Activated T-cell treated with anti-CD3 and anti-CD28 coated beads, Interleukin-2, amount 50 U/mL, for 24 hours (primary cell): ENCODE measurements at regions not wholly inside any gene's neighbourhood (a gene's known extent, or its start where the extent isn't known, plus 50 kb on each side); places are given as distances from the start of the nearest gene placed in this dataset.
A peak's percentile ranks its signal among the peaks of the same experiment; 100 is the strongest.

Experiments used
- DNase-seq: peaks from one replicate; pipeline ENCODE4 v3.0.0-alpha.2; 2020
- H3K27ac Mint-ChIP-seq: 2 replicates; pipeline ENCODE4 v1.8.0; 2020; ENCODE audit warnings: mild to moderate bottlenecking, mixed read lengths
- H3K27me3 Mint-ChIP-seq: 2 replicates; pipeline ENCODE4 v1.8.0; 2020; ENCODE audit warnings: mixed read lengths
- H3K36me3 Mint-ChIP-seq: 2 replicates; pipeline ENCODE4 v1.8.0; 2020; ENCODE audit warnings: low read depth, mixed read lengths
- H3K4me1 Mint-ChIP-seq: 2 replicates; pipeline ENCODE4 v1.8.0; 2020; ENCODE audit warnings: low read depth, mixed read lengths
- H3K4me3 Mint-ChIP-seq: 2 replicates; pipeline ENCODE4 v1.8.0; 2020; ENCODE audit warnings: mild to moderate bottlenecking, moderate library complexity, mixed read lengths
- H3K9me3 Mint-ChIP-seq: 2 replicates; pipeline ENCODE4 v1.8.0; 2020; ENCODE audit warnings: mixed read lengths

DNA sequence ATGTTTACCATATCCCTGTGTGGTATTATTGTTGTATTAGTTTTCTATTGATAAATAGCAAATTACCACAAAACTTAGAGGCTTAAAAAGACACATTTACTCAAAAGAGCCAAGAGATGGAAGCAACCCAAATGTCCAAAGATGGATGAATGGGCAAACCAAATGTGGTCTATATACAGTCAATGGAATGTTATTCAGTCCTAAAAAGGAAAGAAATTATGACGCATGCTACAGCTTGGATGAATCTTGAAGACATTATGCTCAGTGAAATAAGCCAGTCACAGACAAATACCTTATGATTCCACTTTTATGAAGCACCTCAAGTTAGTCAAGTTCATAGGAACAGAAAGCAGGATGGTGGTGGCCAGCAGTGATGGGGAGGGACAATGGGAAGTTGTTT is 144.7 kb downstream of the QDPR start:
- Mint-ChIP-seq H3K9me3 (peaks cover 4% of the 10 kb centered on the region), H3K27me3 (peaks cover 2% of the 10 kb centered on the region), H3K36me3 (no peaks in the 10 kb centered on the region), H3K4me1 (peaks cover 4% of the 10 kb centered on the region), H3K27ac (no peak overlapping the region), H3K4me3 (no peak overlapping the region)
- DNase-seq = no peak

DNA sequence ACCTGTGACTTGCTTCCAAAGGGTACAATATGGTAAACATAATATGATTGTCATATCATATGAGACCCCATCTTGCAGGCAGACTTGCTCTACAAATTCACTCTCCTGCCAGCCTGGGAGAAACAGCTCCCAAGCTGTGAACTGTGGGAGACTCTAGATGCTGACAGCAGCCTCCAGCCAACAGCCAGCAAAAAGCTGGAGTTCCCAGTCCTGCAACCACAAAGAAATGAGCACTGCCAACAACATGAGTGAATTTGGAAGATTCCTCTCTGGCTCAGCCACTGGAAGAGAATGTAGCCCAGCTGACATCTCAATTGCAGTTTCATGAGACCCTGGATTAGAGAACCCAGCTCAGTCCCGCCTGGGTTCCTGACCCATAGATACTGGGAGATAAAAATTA is 145.4 kb downstream of the QDPR start:
- H3K9me3 Mint-ChIP-seq = peaks cover 4% of the 10 kb centered on the region
- H3K27me3 Mint-ChIP-seq = peaks cover 7% of the 10 kb centered on the region
- no peak overlapping the region for H3K27ac Mint-ChIP-seq
- H3K4me1 Mint-ChIP-seq = peaks cover 6% of the 10 kb centered on the region
- DNase-seq = no peak
- H3K4me3 Mint-ChIP-seq = no peak overlapping the region
- H3K36me3 Mint-ChIP-seq = no peaks in the 10 kb centered on the region

DNA sequence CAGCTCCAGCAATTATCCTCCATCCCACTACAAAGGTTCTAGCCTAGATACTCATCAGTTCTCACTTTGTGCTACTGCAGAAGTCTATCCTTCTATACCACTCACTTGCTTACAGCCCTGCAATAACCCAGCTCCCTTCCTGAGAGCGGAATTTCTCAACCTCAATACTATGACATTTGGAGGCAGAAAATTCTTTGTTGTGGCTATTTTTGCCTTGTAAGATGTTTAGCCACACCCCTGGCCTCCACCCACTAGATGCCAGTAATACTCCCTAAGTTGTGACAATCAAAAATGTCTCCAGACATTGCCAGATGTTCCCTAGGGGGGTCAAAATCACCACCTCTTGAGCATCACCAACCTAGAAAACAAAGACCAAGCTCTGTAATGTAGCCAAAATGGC is 149.5 kb downstream of the QDPR start:
- no peak overlapping the region for H3K4me3 Mint-ChIP-seq
- H3K4me1 Mint-ChIP-seq = peaks cover 6% of the 10 kb centered on the region
- H3K9me3 Mint-ChIP-seq = peaks cover 4% of the 10 kb centered on the region
- no peak overlapping the region for H3K27ac Mint-ChIP-seq
- H3K36me3 Mint-ChIP-seq = no peaks in the 10 kb centered on the region
- H3K27me3 Mint-ChIP-seq = peaks cover 7% of the 10 kb centered on the region
- DNase-seq = no peak

DNA sequence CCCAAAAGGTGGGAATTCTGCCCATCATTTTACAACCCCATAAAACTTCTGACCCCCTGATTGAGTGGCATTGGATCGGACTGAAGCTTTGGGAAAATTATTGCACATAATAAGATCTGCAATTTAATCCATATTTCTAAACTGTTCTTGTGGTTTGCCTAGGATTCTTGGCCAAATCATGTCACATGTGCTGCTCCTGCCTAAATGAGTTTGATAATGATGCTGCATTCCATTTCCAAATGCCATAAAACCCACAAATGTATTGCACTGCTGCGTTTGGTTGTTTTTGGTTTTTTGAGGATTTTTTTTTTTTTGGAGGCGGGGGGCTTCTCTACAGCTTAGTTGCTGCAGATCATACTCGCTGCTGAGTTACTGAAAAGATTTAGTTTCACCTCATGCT is 153.6 kb downstream of the QDPR start:
- Mint-ChIP-seq H3K9me3 (no peaks in the 10 kb centered on the region), H3K27me3 (peaks cover 7% of the 10 kb centered on the region), H3K27ac (no peak overlapping the region), H3K4me1 (peaks cover 6% of the 10 kb centered on the region), H3K4me3 (no peak overlapping the region), H3K36me3 (no peaks in the 10 kb centered on the region)
- DNase-seq = no peak

DNA sequence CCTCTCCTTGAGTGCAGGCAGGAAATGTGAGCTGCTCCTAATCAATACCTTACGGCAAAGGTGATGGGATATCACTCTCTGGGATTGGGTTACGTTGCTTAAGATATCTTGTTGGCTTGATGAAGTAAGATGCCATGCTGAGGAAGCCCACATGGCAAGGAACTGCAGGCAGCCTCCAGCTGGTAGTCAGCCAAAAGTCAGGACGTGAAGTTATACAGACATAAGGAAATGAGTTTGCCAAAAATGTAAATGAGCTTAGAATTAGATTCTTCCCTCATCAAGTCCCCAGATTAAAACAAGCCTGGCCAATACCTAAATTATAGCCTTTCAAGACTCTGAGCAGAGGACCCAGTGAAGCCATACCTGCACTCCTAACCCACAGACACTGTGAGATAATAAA is 155.0 kb downstream of the QDPR start:
- H3K27me3 Mint-ChIP-seq = peaks cover 10% of the 10 kb centered on the region
- H3K4me1 Mint-ChIP-seq = no peaks in the 10 kb centered on the region
- H3K36me3 Mint-ChIP-seq = no peaks in the 10 kb centered on the region
- H3K4me3 Mint-ChIP-seq = no peak overlapping the region
- DNase-seq = no peak
- no peak overlapping the region for H3K27ac Mint-ChIP-seq
- H3K9me3 Mint-ChIP-seq = no peaks in the 10 kb centered on the region

DNA sequence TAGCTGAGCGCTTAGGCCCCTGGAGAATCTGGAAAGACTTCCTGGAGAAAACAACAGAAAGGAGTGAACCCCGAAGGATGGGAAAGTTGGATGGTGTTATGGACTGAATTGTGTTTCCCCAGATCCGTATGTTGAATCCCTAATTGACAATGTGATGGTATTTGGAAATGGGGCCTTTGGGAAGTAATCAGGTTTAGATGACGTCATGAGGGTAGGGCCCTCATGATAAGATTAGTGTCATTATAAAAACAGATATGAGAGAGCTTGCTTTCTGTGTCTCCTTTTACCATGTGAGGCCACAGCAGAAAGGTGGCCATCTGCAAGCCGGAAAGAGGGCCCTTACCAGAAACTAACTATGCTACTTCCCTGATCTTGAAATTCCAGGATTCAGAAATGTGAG is 159.5 kb downstream of the QDPR start:
- Mint-ChIP-seq H3K4me3 (no peak overlapping the region), H3K9me3 (no peaks in the 10 kb centered on the region), H3K36me3 (no peaks in the 10 kb centered on the region), H3K27ac (no peak overlapping the region), H3K4me1 (no peaks in the 10 kb centered on the region), H3K27me3 (peaks cover 7% of the 10 kb centered on the region)
- no peak for DNase-seq

DNA sequence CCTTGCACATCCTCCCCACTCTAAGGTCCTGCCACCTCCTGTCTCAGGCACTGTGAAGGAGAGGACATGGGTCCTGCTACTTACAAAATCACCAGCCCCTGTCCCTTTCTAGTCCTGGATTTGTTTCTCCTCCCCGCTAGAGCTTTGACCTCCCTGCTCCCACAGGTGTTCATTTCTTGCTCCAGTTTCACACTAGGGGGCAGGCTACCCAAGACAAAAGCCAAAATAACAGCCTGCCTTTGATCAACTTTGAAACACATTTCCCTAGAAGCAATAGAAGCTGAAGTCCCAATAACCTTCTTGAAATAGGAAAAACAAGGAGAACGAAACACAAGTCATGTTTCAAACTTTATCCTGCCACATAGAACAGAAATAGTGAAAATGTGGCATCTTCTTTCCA is 164.4 kb downstream of the QDPR start:
- no peaks in the 10 kb centered on the region for H3K9me3 Mint-ChIP-seq
- DNase-seq = peak; percentile 34
- peaks cover under 1% of the 10 kb centered on the region for H3K27me3 Mint-ChIP-seq
- no peak overlapping the region for H3K27ac Mint-ChIP-seq
- no peak overlapping the region for H3K4me3 Mint-ChIP-seq
- H3K4me1 Mint-ChIP-seq = no peaks in the 10 kb centered on the region
- no peaks in the 10 kb centered on the region for H3K36me3 Mint-ChIP-seq

DNA sequence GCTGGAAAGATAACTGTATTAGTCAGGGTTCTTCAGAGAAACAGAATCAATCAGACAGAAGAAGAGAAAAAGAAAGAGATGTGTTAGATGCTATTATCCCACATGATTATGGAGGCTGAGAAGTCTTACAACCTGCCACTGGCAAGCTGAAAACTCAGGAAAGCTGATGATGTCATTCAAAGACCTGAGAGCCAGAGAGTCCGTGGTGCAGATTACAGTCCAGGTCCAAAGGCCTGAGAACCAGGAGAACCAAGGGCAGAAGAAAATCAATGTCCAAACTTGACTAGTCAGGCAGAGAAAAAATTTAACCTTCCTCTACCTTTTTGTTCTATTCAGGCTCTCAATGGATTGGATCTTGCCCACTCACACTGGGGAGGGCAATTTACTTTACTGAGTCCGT is 172.5 kb downstream of the QDPR start:
- Mint-ChIP-seq H3K27ac (no peak overlapping the region), H3K4me1 (peaks cover 52% of the 10 kb centered on the region), H3K27me3 (no peaks in the 10 kb centered on the region), H3K4me3 (no peak overlapping the region), H3K9me3 (no peaks in the 10 kb centered on the region), H3K36me3 (no peaks in the 10 kb centered on the region)
- DNase-seq = no peak

DNA sequence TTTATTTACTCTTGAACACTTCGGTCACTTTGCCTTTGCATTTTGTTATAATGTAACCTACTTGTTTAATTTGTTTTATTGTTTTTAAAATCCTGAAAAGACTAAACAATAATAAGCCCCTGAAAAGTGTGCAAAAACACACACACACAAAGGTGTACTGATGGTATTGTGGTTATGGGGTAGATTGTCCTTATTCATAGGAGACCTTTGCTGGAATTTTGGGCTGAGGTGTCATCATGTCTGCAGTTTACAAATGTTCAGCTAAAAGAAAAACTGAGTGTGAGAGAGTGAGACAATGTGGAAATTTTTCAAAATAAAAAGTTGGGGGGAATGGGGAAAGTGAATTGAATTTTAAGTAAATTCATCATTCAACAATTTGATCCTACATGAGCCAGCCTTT is 174.9 kb downstream of the QDPR start:
- Mint-ChIP-seq H3K27ac (peak overlapping the region; percentile 96), H3K9me3 (no peaks in the 10 kb centered on the region), H3K4me3 (peak overlapping the region; percentile 32), H3K4me1 (peaks cover 56% of the 10 kb centered on the region), H3K27me3 (no peaks in the 10 kb centered on the region), H3K36me3 (no peaks in the 10 kb centered on the region)
- no peak for DNase-seq

DNA sequence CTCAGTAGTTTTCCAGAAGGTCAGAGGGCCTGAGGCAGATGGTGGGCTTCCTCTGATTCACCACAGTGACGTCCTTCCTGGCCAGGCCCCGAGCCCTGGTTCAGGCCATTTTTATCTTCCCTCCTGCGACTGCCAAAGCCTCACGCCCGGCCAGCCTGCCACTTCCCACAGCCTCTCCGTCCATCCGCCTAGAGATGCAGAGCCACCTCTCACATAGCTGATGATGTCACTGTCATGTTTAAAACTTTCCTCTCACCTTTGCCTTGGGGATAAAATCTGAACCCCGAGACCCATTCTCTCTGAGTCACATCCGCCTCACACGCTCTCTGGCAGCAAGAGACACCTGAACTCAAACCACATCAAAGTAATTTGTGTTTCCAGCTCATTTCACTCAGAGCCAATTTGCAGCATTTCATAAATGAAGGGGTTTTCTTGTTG is 175.3 kb downstream of the QDPR start:
- Mint-ChIP-seq H3K27ac (peak overlapping the region; percentile 96), H3K9me3 (no peaks in the 10 kb centered on the region), H3K27me3 (no peaks in the 10 kb centered on the region), H3K4me3 (peak overlapping the region; percentile 32), H3K4me1 (peaks cover 54% of the 10 kb centered on the region), H3K36me3 (no peaks in the 10 kb centered on the region)
- peak; percentile 74 for DNase-seq

DNA sequence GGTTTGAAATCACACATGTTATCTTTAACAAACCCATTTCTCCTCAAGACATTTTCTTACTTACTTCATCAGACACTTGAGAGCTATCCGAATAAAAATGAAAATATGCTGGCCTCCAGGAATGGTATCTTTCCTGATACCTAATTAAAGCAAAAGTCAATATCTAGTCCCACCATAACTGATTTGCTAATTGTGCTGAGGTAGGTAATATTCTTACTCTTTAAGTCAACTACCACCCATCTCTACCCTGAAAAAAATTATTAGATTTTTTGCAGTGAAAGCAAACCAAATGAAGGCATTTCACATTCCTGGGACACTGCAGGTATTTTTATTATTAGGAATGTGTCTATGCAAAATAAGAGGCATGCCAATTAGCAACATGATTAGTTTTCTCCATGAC is 175.8 kb downstream of the QDPR start:
- H3K4me1 Mint-ChIP-seq = peaks cover 57% of the 10 kb centered on the region
- peak overlapping the region; percentile 96 for H3K27ac Mint-ChIP-seq
- no peaks in the 10 kb centered on the region for H3K36me3 Mint-ChIP-seq
- peak overlapping the region; percentile 32 for H3K4me3 Mint-ChIP-seq
- no peaks in the 10 kb centered on the region for H3K27me3 Mint-ChIP-seq
- no peak for DNase-seq
- no peaks in the 10 kb centered on the region for H3K9me3 Mint-ChIP-seq

DNA sequence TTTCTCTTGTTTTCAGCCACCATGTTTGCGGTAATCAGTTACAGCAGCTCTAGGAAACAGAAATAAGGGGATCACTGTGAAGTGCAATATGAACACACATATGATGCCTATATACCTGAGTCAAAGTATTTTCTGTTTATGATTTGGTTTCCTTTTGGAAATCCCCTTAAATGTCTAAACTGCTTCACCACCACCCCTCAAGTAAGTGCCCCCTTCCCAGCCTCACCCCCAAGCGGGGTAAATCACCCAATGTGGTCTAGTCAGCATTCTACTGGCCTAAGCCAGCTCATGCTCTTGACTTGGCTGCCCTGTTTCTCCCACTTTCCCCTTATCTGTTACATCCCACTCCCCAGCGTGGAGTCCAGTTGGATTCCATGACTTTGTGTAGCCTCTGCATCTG is 176.5 kb downstream of the QDPR start:
- H3K36me3 Mint-ChIP-seq = no peaks in the 10 kb centered on the region
- no peaks in the 10 kb centered on the region for H3K9me3 Mint-ChIP-seq
- peaks cover 60% of the 10 kb centered on the region for H3K4me1 Mint-ChIP-seq
- H3K27ac Mint-ChIP-seq = peak overlapping the region; percentile 96
- no peaks in the 10 kb centered on the region for H3K27me3 Mint-ChIP-seq
- no peak for DNase-seq
- no peak overlapping the region for H3K4me3 Mint-ChIP-seq

DNA sequence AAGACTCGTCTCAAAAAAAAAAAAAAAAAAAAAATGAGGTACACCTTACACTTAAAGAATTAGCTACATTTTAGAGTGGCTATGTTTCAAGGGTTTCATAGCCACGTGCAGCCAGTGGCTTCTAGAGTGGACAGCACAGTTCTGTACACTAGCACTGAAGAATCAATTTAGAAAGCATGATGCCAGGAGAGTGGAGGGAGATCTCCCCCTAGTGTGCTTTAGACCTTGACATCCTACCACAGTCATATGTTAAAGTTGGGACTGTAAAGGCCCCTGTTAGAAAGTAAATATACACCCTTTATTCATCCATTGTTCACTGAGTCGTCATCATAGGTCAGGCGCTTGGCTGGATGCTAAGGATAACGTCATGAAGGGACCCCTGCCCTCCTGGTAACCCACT is 179.4 kb downstream of the QDPR start:
- Mint-ChIP-seq H3K4me1 (peaks cover 44% of the 10 kb centered on the region), H3K9me3 (no peaks in the 10 kb centered on the region), H3K27me3 (no peaks in the 10 kb centered on the region), H3K4me3 (no peak overlapping the region), H3K27ac (no peak overlapping the region), H3K36me3 (no peaks in the 10 kb centered on the region)
- DNase-seq = no peak

DNA sequence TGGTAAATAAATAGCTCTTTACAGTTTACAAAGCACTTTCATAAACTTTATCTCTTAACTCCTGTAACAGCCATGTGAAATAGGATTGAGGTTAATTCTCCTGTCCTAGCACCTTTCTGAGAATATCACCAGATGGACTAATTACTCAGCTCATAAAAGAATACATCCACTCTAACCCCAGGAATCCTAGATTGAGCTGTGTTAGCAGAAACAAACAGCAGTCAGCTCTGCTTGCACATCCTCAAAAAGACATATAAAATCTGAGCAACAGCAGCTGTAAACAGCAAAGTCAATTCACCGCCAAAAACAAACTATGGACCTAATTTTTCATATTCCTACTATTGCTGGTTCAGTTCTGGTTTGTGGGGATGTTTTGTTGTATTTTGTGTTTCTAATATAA is 182.8 kb downstream of the QDPR start:
- Mint-ChIP-seq H3K27me3 (no peaks in the 10 kb centered on the region), H3K36me3 (no peaks in the 10 kb centered on the region), H3K27ac (no peak overlapping the region), H3K9me3 (no peaks in the 10 kb centered on the region), H3K4me1 (peaks cover 19% of the 10 kb centered on the region), H3K4me3 (no peak overlapping the region)
- no peak for DNase-seq

DNA sequence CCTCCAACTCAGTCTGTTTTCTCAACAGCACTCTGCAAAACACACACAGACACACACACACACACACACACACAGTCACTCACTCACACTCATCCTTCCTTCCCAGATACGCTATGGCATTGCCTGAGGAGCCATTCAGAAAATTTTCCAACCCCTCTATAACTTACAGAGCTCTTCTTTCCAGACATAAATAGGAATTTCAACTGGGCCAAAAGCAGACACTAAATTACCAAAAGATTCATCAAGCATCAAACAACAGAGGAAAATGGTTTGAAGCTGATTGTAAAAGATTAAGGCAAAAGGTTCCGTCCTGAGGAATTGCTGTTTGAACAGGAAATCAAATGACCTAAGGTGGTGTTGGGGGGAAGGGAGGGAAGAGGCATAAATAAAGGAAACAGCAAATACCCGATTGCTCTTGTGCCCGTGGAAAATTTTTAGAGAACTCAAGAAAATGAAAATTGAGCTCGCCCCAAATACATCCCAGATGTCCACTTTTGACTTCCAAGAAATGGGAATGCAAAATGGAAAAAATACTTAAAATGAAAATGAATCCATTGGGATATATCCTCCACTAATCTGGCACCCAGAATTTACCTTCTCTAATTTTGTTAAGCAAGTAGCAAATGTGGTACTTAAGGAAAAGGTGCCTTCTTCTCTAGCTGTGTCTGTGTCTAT is 183.6 kb downstream of the QDPR start:
- H3K4me3 Mint-ChIP-seq = no peak overlapping the region
- H3K27me3 Mint-ChIP-seq = no peaks in the 10 kb centered on the region
- DNase-seq = no peak
- peaks cover 19% of the 10 kb centered on the region for H3K4me1 Mint-ChIP-seq
- no peaks in the 10 kb centered on the region for H3K36me3 Mint-ChIP-seq
- no peaks in the 10 kb centered on the region for H3K9me3 Mint-ChIP-seq
- no peak overlapping the region for H3K27ac Mint-ChIP-seq

DNA sequence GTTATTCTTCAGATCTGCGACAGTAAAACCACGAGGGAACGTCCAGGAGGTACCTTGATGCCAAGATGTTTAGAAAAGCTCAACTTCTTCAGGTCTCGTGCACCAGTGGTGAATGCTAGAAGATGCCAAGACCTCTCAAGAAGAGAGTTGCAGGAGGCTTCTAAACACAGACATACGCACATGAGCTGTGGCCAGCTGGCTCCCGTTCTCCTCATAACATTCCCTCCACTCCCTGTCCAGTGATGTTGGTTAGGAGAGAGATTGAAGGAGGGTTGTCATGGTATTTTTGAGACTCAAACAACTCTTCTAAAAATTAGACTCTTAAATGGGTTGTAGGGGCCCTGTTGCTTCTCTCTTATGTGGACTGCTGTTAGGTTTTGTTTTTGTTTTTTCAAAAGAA is 184.3 kb downstream of the QDPR start:
- no peaks in the 10 kb centered on the region for H3K27me3 Mint-ChIP-seq
- DNase-seq = no peak
- H3K36me3 Mint-ChIP-seq = no peaks in the 10 kb centered on the region
- H3K9me3 Mint-ChIP-seq = no peaks in the 10 kb centered on the region
- no peak overlapping the region for H3K27ac Mint-ChIP-seq
- no peak overlapping the region for H3K4me3 Mint-ChIP-seq
- peaks cover 19% of the 10 kb centered on the region for H3K4me1 Mint-ChIP-seq
